Epithelial cell of esophagus (primary cell): ENCODE measurements at regions not wholly inside any gene's neighbourhood (a gene's known extent, or its start where the extent isn't known, plus 50 kb on each side); places are given as distances from the start of the nearest gene placed in this dataset.

Source experiments
- DNase-seq: peaks from one replicate; pipeline ENCODE4 v3.0.0; 2010; ENCODE audit warnings: low read depth
- H3K4me3 ChIP-seq: 2 replicates; pipeline ENCODE4 v1.5.1; 2011; ENCODE audit warnings: mild to moderate bottlenecking, low read length, control low read depth
- CTCF ChIP-seq: IDR thresholded peaks from 2 replicates; pipeline ENCODE4 v1.5.1; 2011; ENCODE audit warnings: low read depth, mild to moderate bottlenecking, low read length, control low read depth, inconsistent platforms; ENCODE audit not compliant: insufficient read depth; ENCODE audit errors: missing control alignments

- TF ChIP-seq CTCF: no peak
- H3K4me3 ChIP-seq: no peak overlapping the region
- DNase-seq: no peak
Measured at GRCh38 chr4:62410371-62411003, 1210.4 kb downstream of the ADGRL3 start.

GRCh38 chr4:62408454-62408853 is 1208.3 kb downstream of the ADGRL3 start:
- no peak for DNase-seq
- H3K4me3 ChIP-seq: no peak overlapping the region
- TF ChIP-seq CTCF: no peak

- no peak for TF ChIP-seq CTCF
- DNase-seq: no peak
Measured at GRCh38 chr4:62407534-62407933, 1207.4 kb downstream of the ADGRL3 start.

GRCh38 chr4:62402088-62402806 is 1202.1 kb downstream of the ADGRL3 start:
- no peak for TF ChIP-seq CTCF
- no peak overlapping the region for H3K4me3 ChIP-seq
- peak; percentile 4 for DNase-seq

More at GRCh38 chr4:62407534-62407933, 1207.4 kb downstream of the ADGRL3 start:
- H3K4me3 ChIP-seq: no peak overlapping the region

- H3K4me3 ChIP-seq: no peak overlapping the region
- no peak for TF ChIP-seq CTCF
- DNase-seq: no peak
Measured at GRCh38 chr4:62399242-62399641, 1199.1 kb downstream of the ADGRL3 start.

GRCh38 chr4:62398318-62398717 is 1198.2 kb downstream of the ADGRL3 start:
- no peak for TF ChIP-seq CTCF
- no peak overlapping the region for H3K4me3 ChIP-seq
- DNase-seq: no peak
